ENCODE measurements at regions not wholly inside any gene's neighbourhood (a gene's known extent, or its start where the extent isn't known, plus 50 kb on each side); places are given as distances from the start of the nearest gene placed in this dataset.

- TF ChIP-seq EZH2 (IDR thresholded peaks at IDR 0.05; ENCODE audit: insufficient read depth, poor library complexity, severe bottlenecking): no peak
- TF ChIP-seq EZH2phosphoT487 (IDR thresholded peaks at IDR 0.05; ENCODE audit: insufficient read depth, low read depth): no peak
Observed at GRCh38 chr18:25568986-25569385, 217.0 kb upstream of the ZNF521 start.

All from GM23248 (cell line).